SK-N-SH treated with all-trans-retinoic acid at 6 μM for 48 hours (cell line): ENCODE measurements at regions not wholly inside any gene's neighbourhood (a gene's known extent, or its start where the extent isn't known, plus 50 kb on each side); places are given as distances from the start of the nearest gene placed in this dataset.

ENCODE experiments used
- ATAC-seq: fragments of 200-7000 bp; cut with Tn5 transposase; 3 replicates; pipeline ENCODE4 v1.9.1; 2020; ENCODE audit warnings: mild to moderate bottlenecking, moderate library complexity
- BACH2 ChIP-seq: fragments of 250-450 bp; sonication (Bioruptor Pico); IDR thresholded peaks from 2 replicates; pipeline ENCODE4 v1.9.0; 2021; ENCODE audit warnings: mild to moderate bottlenecking, borderline replicate concordance
- ISL1 ChIP-seq: fragments of 250-450 bp; sonication (Bioruptor Pico); IDR thresholded peaks from 2 replicates; pipeline ENCODE4 v2.1.2; 2022; ENCODE audit warnings: mild to moderate bottlenecking, moderate library complexity
- OSR1 ChIP-seq: fragments of 250-450 bp; sonication (Bioruptor Pico); IDR thresholded peaks from 2 replicates; pipeline ENCODE4 v1.8.0; 2022; ENCODE audit warnings: moderate library complexity, mild to moderate bottlenecking, inconsistent platforms
- PPARA ChIP-seq: fragments of 250-450 bp; sonication (Bioruptor Pico); IDR thresholded peaks from 2 replicates; pipeline ENCODE4 v1.5.0; 2020; ENCODE audit warnings: mild to moderate bottlenecking, borderline replicate concordance
- TCF4 ChIP-seq: fragments of 250-450 bp; sonication (Bioruptor Pico); IDR thresholded peaks from 2 replicates; pipeline ENCODE4 v1.8.0; 2021; ENCODE audit warnings: mild to moderate bottlenecking, moderate library complexity, borderline replicate concordance
- ZC3H10 ChIP-seq: fragments of 250-450 bp; sonication (Bioruptor Pico); IDR thresholded peaks from 2 replicates; pipeline ENCODE4 v1.5.1; 2021; ENCODE audit warnings: mild to moderate bottlenecking, moderate library complexity
- ZFP3 ChIP-seq: fragments of 250-450 bp; sonication (Bioruptor Pico); IDR thresholded peaks from 2 replicates; pipeline ENCODE4 v1.5.0; 2020; ENCODE audit warnings: mild to moderate bottlenecking, moderate library complexity
- TF ChIP-seq, protein P1 (sequence below): fragments of 250-450 bp; sonication (Bioruptor Pico); IDR thresholded peaks from 2 replicates; pipeline ENCODE4 v1.5.1; 2020; ENCODE audit warnings: low read depth, mild to moderate bottlenecking, moderate library complexity

DNA sequence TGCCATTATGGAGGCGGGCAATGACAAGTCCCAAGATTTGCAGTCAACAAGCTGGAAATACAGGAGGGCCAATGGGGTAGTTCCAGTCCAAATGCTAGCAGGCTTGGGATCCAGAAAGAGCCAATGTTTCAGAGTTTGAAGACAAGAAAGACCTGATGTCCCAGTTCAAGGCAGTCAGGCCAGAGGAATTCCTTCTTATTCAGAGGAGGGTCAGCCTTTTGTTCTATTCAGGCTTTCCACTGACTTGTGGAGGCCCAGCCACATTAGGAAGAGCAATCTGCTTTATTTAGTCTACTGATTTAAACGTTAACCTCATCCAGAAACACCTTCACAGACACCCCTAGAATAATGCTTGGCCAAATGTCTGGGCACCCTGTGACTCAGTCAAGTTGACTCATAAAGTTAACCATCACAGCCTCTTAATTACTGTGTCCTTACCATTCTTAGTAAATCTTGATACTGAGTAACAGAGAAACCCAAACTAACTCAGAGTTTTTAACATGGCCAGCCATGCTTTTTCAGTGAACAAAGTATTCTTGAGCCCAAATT, 50.9 kb upstream of the NPHP3 start:
- TF ChIP-seq ZC3H10 (CRISPR knock-in tag) (no peak), TCF4 (CRISPR knock-in tag) (no peak), OSR1 (CRISPR knock-in tag) (no peak), PPARA (CRISPR knock-in tag) (no peak), ZFP3 (CRISPR knock-in tag) (no peak), ISL1 (CRISPR knock-in tag) (no peak)
- TF ChIP-seq, protein P1, sequence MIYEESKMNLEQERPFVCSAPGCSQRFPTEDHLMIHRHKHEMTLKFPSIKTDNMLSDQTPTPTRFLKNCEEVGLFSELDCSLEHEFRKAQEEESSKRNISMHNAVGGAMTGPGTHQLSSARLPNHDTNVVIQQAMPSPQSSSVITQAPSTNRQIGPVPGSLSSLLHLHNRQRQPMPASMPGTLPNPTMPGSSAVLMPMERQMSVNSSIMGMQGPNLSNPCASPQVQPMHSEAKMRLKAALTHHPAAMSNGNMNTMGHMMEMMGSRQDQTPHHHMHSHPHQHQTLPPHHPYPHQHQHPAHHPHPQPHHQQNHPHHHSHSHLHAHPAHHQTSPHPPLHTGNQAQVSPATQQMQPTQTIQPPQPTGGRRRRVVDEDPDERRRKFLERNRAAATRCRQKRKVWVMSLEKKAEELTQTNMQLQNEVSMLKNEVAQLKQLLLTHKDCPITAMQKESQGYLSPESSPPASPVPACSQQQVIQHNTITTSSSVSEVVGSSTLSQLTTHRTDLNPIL (CRISPR knock-in tag): no peak
- TF ChIP-seq, all 23 proteins: peak for 0
- ATAC-seq: no peak

DNA sequence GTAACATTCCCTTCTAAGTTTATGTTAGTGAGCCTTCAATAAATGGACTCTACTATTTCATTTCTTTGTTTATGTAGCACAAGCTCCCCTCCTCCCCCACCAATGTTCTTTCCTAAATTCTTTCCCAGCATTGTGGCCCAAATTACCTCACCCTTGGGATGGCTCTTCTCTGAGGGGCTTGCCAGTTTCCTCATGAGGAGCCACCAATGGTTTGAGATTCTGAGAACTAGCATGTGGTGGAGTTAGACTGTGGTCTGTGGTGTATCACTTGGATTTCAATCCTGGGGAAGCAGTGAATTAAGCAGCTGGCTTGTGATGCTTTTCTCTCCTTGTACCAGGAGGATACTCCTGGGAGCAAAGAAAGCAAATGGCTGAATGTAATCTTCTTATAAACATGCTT, 50.0 kb upstream of the NPHP3 start:
- no peak for ATAC-seq
- TF ChIP-seq BACH2 (CRISPR knock-in tag): no peak
